SK-N-MC (cell line): ENCODE measurements at regions not wholly inside any gene's neighbourhood (a gene's known extent, or its start where the extent isn't known, plus 50 kb on each side); places are given as distances from the start of the nearest gene placed in this dataset.

ENCODE experiments used
- DNase-seq: peaks from one replicate; pipeline ENCODE4 v3.0.0-alpha.2; 2011; ENCODE audit warnings: low read depth, low spot score
- H3K27ac ChIP-seq: fragments of 200-600 bp; sonication (generic); 2 replicates; pipeline ENCODE4 v1.5.1; 2016; ENCODE audit warnings: mixed run types
- H3K36me3 ChIP-seq: fragments of 200-600 bp; sonication (generic); 2 replicates; pipeline ENCODE4 v1.6.1; 2017; ENCODE audit warnings: antibody characterized with exemption, low read length, mixed read lengths; ENCODE audit not compliant: insufficient read depth
- H3K4me3 ChIP-seq: fragments of 200-600 bp; sonication (generic); 2 replicates; pipeline ENCODE4 v1.5.1; 2016
- H3K9ac ChIP-seq: fragments of 200-600 bp; sonication (generic); 2 replicates; pipeline ENCODE4 v1.8.0; 2017; ENCODE audit warnings: mixed run types, mixed read lengths; ENCODE audit not compliant: insufficient read length
- H3K9me3 ChIP-seq: fragments of 200-600 bp; sonication (generic); 2 replicates; pipeline ENCODE4 v1.6.1; 2017; ENCODE audit warnings: low read depth, mild to moderate bottlenecking, antibody characterized with exemption, low read length, moderate library complexity, mixed read lengths
- EZH2 ChIP-seq: fragments of 200-600 bp; sonication (generic); IDR thresholded peaks from one replicate; pipeline ENCODE4 v1.6.1; 2017; ENCODE audit warnings: antibody characterized with exemption
- FOXP2 ChIP-seq: optimal IDR thresholded peaks from 2 replicates; pipeline ENCODE3; 2011; ENCODE audit warnings: mild to moderate bottlenecking, moderate library complexity; ENCODE audit not compliant: insufficient read depth; ENCODE audit errors: extremely low read length, control extremely low read depth
- POLR2AphosphoS5 ChIP-seq: IDR thresholded peaks from 2 replicates; pipeline ENCODE4 v1.6.1; 2012; ENCODE audit warnings: mild to moderate bottlenecking, low read depth, low read length, borderline replicate concordance

DNA sequence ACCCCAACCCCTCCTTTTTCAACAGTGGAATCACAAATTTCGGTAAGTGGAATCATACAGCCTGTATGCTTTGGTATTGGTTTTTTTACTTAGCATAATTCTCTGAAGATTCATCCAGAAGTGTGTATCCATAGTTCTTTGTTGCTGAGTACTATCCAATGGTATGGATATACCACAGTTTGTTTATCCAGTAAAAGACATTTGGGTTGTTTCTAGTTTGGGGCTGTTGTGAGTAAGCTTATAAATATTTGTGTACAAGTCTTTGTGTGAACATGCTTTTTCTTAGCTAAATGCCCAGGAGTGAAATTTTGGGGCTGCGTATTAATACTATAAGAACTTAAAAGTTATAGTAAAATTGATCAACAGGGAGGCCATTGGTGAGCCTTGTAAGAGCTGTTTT is 57.5 kb upstream of the GC start:
- TF ChIP-seq FOXP2 (no peak), EZH2 (no peak), POLR2AphosphoS5 (no peak)
- DNase-seq: no peak

DNA sequence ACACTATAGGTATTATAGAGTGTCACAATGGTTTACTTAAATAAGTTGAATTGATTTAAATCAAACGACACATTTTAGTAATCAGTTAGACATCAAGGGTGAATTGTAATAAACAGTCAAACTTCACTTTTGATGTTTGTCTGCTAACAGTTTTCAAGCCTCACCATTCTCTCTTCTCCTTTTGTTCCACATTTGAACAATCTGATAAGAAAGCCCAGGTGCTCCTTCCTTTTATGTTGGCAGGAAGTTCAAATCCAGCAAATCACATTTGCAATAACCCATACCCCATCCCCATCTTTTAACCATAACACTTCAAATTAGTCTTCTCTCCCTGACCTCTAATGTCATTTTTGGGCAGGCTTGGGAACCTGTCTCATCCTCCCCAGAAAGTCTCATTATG is 63.4 kb upstream of the GC start:
- Histone ChIP-seq H3K9me3 (0 out of 2 replicates have a peak, but pooled peaks cover 3% of the 10 kb centered on the region), H3K36me3 (no peaks in the 10 kb centered on the region), H3K9ac (no peak overlapping the region), H3K4me3 (no peak overlapping the region), H3K27ac (no peak overlapping the region)
- no peak for DNase-seq
- TF ChIP-seq POLR2AphosphoS5 (no peak), FOXP2 (no peak), EZH2 (no peak)

More for the DNA sequence above, 57.5 kb upstream of the GC start:
- Histone ChIP-seq H3K9ac (no peak overlapping the region), H3K9me3 (0 out of 2 replicates have a peak, but pooled peaks cover 3% of the 10 kb centered on the region), H3K36me3 (no peaks in the 10 kb centered on the region), H3K27ac (no peak overlapping the region), H3K4me3 (no peak overlapping the region)

- Histone ChIP-seq H3K9me3 (peaks cover 9% of the 10 kb centered on the region; the same call in 1 of the 2 replicates), H3K36me3 (no peaks in the 10 kb centered on the region; the same call in 1 of the 2 replicates), H3K9ac (no peak overlapping the region), H3K4me3 (no peak overlapping the region), H3K27ac (0 out of 2 replicates have a peak overlapping the region, but pooled peaks have one; percentile 2)
- DNase-seq: no peak
- TF ChIP-seq EZH2 (no peak), POLR2AphosphoS5 (no peak), FOXP2 (no peak)
These were observed 72.1 kb upstream of the GC start for GRCh38 chr4:71855944-71856343.

- Histone ChIP-seq H3K9ac (no peak overlapping the region), H3K27ac (no peak overlapping the region), H3K9me3 (peaks cover 13% of the 10 kb centered on the region; the same call in 1 of the 2 replicates), H3K4me3 (no peak overlapping the region), H3K36me3 (no peaks in the 10 kb centered on the region; the same call in 1 of the 2 replicates)
- DNase-seq: no peak
- TF ChIP-seq EZH2: no peak
- TF ChIP-seq POLR2AphosphoS5: no peak
These were observed 74.0 kb upstream of the GC start for GRCh38 chr4:71857713-71858451.

DNA sequence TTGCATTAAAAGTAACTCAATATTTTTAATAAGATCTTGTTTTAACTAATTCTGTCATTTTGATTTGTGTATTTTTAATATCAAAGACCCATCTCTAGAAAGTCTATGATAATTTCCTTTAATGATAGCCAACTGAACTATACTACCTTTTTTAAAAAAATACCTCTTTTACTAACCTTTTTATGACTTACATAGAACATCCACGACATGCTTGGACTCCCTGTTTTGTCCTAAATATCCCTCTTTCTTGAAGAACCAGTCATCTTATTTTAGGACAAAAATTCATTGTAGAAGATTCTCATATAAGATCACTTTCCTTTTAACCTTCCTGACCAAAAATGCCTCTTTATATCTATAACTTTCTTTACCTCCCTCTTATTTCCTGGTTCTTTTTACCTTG is 76.8 kb upstream of the GC start:
- TF ChIP-seq POLR2AphosphoS5 (no peak), EZH2 (no peak), FOXP2 (no peak)
- H3K9ac ChIP-seq: no peak overlapping the region
- H3K4me3 ChIP-seq: no peak overlapping the region
- no peak overlapping the region for H3K27ac ChIP-seq
- no peak for DNase-seq
- H3K36me3 ChIP-seq: no peaks in the 10 kb centered on the region; the same call in 1 of the 2 replicates
- peaks cover 13% of the 10 kb centered on the region; the same call in 1 of the 2 replicates for H3K9me3 ChIP-seq

DNA sequence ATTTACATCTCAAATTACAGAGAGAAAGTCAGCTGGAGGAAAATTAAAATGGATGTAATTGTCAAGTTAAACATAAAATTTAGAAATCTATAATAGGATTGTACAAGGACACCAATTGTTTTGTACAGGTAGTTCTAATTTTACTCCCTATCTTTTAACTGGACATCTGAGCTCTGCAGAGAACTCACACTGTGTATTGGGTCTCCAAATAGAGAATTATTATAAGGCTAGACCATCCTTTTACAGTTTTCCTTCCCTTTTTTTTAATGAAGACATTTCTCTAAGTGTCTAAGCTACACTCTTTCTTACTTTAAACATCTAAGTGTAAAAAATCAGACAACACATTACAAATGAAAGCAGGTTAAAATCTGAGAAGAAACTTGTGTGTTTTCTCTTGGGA is 78.4 kb upstream of the GC start:
- no peak overlapping the region for H3K4me3 ChIP-seq
- DNase-seq: no peak
- H3K36me3 ChIP-seq: no peaks in the 10 kb centered on the region; the same call in 1 of the 2 replicates
- TF ChIP-seq FOXP2 (no peak), POLR2AphosphoS5 (no peak), EZH2 (no peak)
- H3K27ac ChIP-seq: no peak overlapping the region
- H3K9ac ChIP-seq: no peak overlapping the region
- H3K9me3 ChIP-seq: peaks cover 8% of the 10 kb centered on the region; the same call in 1 of the 2 replicates

- Histone ChIP-seq H3K27ac (no peak overlapping the region), H3K36me3 (no peaks in the 10 kb centered on the region; the same call in 1 of the 2 replicates), H3K4me3 (no peak overlapping the region), H3K9ac (no peak overlapping the region), H3K9me3 (peaks cover 8% of the 10 kb centered on the region; the same call in 1 of the 2 replicates)
- no peak for DNase-seq
- no peak for TF ChIP-seq EZH2
These were observed 79.6 kb upstream of the GC start for GRCh38 chr4:71863457-71863856.

GRCh38 chr4:71864380-71864779 is 80.5 kb upstream of the GC start:
- Histone ChIP-seq H3K9me3 (peaks cover 8% of the 10 kb centered on the region; the same call in 1 of the 2 replicates), H3K4me3 (no peak overlapping the region), H3K36me3 (no peaks in the 10 kb centered on the region; the same call in 1 of the 2 replicates), H3K9ac (no peak overlapping the region), H3K27ac (no peak overlapping the region)
- TF ChIP-seq FOXP2 (no peak), EZH2 (no peak), POLR2AphosphoS5 (no peak)
- no peak for DNase-seq
